WTC11 (cell line): ENCODE measurements at regions not wholly inside any gene's neighbourhood (a gene's known extent, or its start where the extent isn't known, plus 50 kb on each side); places are given as distances from the start of the nearest gene placed in this dataset.

Experiments used
- ATAC-seq: fragments of 200-7000 bp; cut with Tn5 transposase; 2 replicates; pipeline ENCODE4 v1.10.0; 2021; ENCODE audit warnings: mild to moderate bottlenecking, moderate library complexity
- CTCF ChIA-PET: fragments of 300-600 bp; sonication (Branson Sonifier 250); formaldehyde crosslinking; loops from one replicate; lab custom pipeline; 2021; ENCODE audit warnings: antibody characterized with exemption; lab: Charles Lee
- POLR2A ChIA-PET: fragments of 350-600 bp; sonication (Branson Sonifier 250); formaldehyde crosslinking; loops from one replicate; lab custom pipeline; 2021; ENCODE audit warnings: antibody characterized with exemption; lab: Charles Lee
- DNase-seq: peaks from one replicate; pipeline ENCODE4 v3.0.0; 2021; ENCODE audit warnings: low spot score
- H3K27ac Mint-ChIP-seq: 2 replicates; pipeline ENCODE4 v1.8.0; 2021; ENCODE audit warnings: mixed read lengths
- H3K27me3 Mint-ChIP-seq: 2 replicates; pipeline ENCODE4 v1.8.0; 2021; ENCODE audit warnings: low read depth, mild to moderate bottlenecking, moderate library complexity, mixed read lengths
- H3K36me3 Mint-ChIP-seq: 2 replicates; pipeline ENCODE4 v1.8.0; 2021; ENCODE audit warnings: mixed read lengths
- H3K4me1 Mint-ChIP-seq: 2 replicates; pipeline ENCODE4 v1.8.0; 2022; ENCODE audit warnings: mixed read lengths
- H3K4me3 Mint-ChIP-seq: 2 replicates; pipeline ENCODE4 v1.8.0; 2021; ENCODE audit warnings: mild to moderate bottlenecking, moderate library complexity, mixed read lengths
- H3K9me3 Mint-ChIP-seq: 2 replicates; pipeline ENCODE4 v1.8.0; 2021; ENCODE audit warnings: mixed read lengths
- CREM ChIP-seq: sonication (generic); formaldehyde crosslinking; IDR thresholded peaks from 2 replicates; pipeline ENCODE4 v1.8.1; 2022; ENCODE audit warnings: mild to moderate bottlenecking, missing genetic modification reagents, moderate library complexity
- GABPB1 ChIP-seq: sonication (generic); formaldehyde crosslinking; IDR thresholded peaks from 2 replicates; pipeline ENCODE4 v1.8.1; 2023; ENCODE audit warnings: mild to moderate bottlenecking, missing genetic modification reagents
- JAZF1 ChIP-seq: fragments of 250-450 bp; sonication (Bioruptor Pico); IDR thresholded peaks from 2 replicates; pipeline ENCODE4 v1.9.0; 2021; ENCODE audit warnings: moderate library complexity, mild to moderate bottlenecking, inconsistent platforms
- NR1H2 ChIP-seq: sonication (generic); formaldehyde crosslinking; IDR thresholded peaks from 2 replicates; pipeline ENCODE4 v1.9.0; 2021; ENCODE audit warnings: mild to moderate bottlenecking, moderate library complexity, missing genetic modification reagents
- PRRX2 ChIP-seq: fragments of 250-450 bp; sonication (Bioruptor Pico); IDR thresholded peaks from 2 replicates; pipeline ENCODE4 v1.8.0; 2021; ENCODE audit warnings: mild to moderate bottlenecking
- RELA ChIP-seq: sonication (generic); formaldehyde crosslinking; IDR thresholded peaks from 2 replicates; pipeline ENCODE4 v1.8.1; 2022; ENCODE audit warnings: missing genetic modification reagents, mild to moderate bottlenecking, borderline replicate concordance
- RORB ChIP-seq: fragments of 250-450 bp; sonication (Bioruptor Pico); IDR thresholded peaks from 2 replicates; pipeline ENCODE4 v1.9.0; 2021; ENCODE audit warnings: mild to moderate bottlenecking
- SMAD3 ChIP-seq: sonication (generic); formaldehyde crosslinking; IDR thresholded peaks from 2 replicates; pipeline ENCODE4 v1.8.0; 2022; ENCODE audit warnings: missing genetic modification reagents, mild to moderate bottlenecking, borderline replicate concordance
- SOX15 ChIP-seq: fragments of 250-450 bp; sonication (Bioruptor Pico); IDR thresholded peaks from 2 replicates; pipeline ENCODE4 v1.9.0; 2021; ENCODE audit warnings: mild to moderate bottlenecking
- TEAD1 ChIP-seq: sonication (generic); formaldehyde crosslinking; IDR thresholded peaks from 2 replicates; pipeline ENCODE4 v1.8.0; 2022; ENCODE audit warnings: mild to moderate bottlenecking, missing genetic modification reagents
- TP53 ChIP-seq: sonication (generic); formaldehyde crosslinking; IDR thresholded peaks from 2 replicates; pipeline ENCODE4 v1.8.1; 2023; ENCODE audit warnings: mild to moderate bottlenecking, missing genetic modification reagents
- ZNF138 ChIP-seq: sonication (generic); formaldehyde crosslinking; conservative IDR thresholded peaks from 2 replicates; pipeline ENCODE4 v1.8.1; 2022; ENCODE audit warnings: mild to moderate bottlenecking, moderate library complexity, missing genetic modification reagents
- ZNF232 ChIP-seq: sonication (generic); formaldehyde crosslinking; IDR thresholded peaks from 2 replicates; pipeline ENCODE4 v1.8.0; 2022; ENCODE audit warnings: mild to moderate bottlenecking, missing genetic modification reagents
- ZNF396 ChIP-seq: fragments of 250-450 bp; sonication (Bioruptor Pico); IDR thresholded peaks from 2 replicates; pipeline ENCODE4 v1.8.0; 2021; ENCODE audit warnings: mild to moderate bottlenecking, moderate library complexity, borderline replicate concordance
- TF ChIP-seq, protein P1 (sequence below): sonication (generic); formaldehyde crosslinking; IDR thresholded peaks from 2 replicates; pipeline ENCODE4 v1.8.1; 2022; ENCODE audit warnings: low read depth, missing genetic modification reagents, borderline replicate concordance
- TF ChIP-seq, protein P2 (sequence below): sonication (generic); formaldehyde crosslinking; IDR thresholded peaks from 2 replicates; pipeline ENCODE4 v1.8.0; 2023; ENCODE audit warnings: mild to moderate bottlenecking, missing genetic modification reagents
- TF ChIP-seq, protein P3 (sequence below): sonication (generic); formaldehyde crosslinking; IDR thresholded peaks from 2 replicates; pipeline ENCODE4 v1.8.1; 2022; ENCODE audit warnings: mild to moderate bottlenecking, missing genetic modification reagents, moderate library complexity, borderline replicate concordance
- TF ChIP-seq, protein P4 (sequence below): fragments of 250-450 bp; sonication (Bioruptor Pico); IDR thresholded peaks from 2 replicates; pipeline ENCODE4 v1.8.0; 2021; ENCODE audit warnings: mild to moderate bottlenecking
- TF ChIP-seq, protein P5 (sequence below): sonication (generic); formaldehyde crosslinking; IDR thresholded peaks from 2 replicates; pipeline ENCODE4 v1.8.0; 2022; ENCODE audit warnings: mild to moderate bottlenecking, missing genetic modification reagents
- TF ChIP-seq, protein P6 (sequence below): sonication (generic); formaldehyde crosslinking; IDR thresholded peaks from 2 replicates; pipeline ENCODE4 v1.8.1; 2022; ENCODE audit warnings: low read depth, mild to moderate bottlenecking, moderate library complexity, missing genetic modification reagents, borderline replicate concordance
- TF ChIP-seq, protein P7 (sequence below): sonication (generic); formaldehyde crosslinking; IDR thresholded peaks from 2 replicates; pipeline ENCODE4 v1.8.1; 2023; ENCODE audit warnings: mild to moderate bottlenecking, missing genetic modification reagents, moderate library complexity

DNA sequence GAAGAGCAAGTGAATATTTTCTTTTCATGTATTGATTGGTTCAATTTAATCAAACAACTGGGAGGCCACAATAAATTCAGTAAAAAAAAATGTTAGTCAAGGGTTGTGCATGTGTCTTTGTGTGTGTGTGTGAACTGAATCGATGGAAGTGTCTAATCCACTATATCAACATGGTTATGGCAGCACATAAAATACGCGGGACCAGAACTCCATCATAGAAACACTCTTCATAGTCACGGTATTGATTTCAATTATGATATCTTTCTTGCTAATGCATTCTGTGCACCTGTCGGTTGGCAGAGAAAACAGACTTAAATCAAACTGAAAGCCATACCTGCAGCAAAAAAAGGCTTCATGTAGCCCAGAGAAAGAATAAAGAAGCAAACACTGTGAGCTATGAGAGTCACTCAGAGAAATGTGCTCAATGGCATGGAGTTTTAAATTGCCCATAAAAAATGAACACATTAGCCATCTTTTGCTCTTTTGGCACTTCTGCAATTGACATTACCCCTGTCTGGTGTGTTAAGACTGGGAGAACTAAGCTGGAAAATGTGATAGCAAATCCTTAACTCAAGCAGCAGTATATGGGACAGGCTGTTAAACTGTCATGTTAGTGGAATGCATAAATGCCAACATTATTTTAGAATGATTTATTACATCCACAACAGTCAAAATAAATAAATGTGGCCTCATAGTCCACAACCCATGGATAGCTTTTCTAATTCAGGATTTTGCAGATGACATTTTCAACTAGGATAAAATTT, 642.4 kb upstream of the C9orf72 start:
- ATAC-seq (no peak), DNase-seq (no peak)
- POLR2A ChIA-PET: no interaction called here
- CTCF ChIA-PET: no interaction called here
- no peaks in the 10 kb centered on the region for H3K27me3 Mint-ChIP-seq
- peaks cover 9% of the 10 kb centered on the region for H3K4me1 Mint-ChIP-seq
- no peak overlapping the region for H3K27ac Mint-ChIP-seq
- no peak overlapping the region for H3K4me3 Mint-ChIP-seq
- H3K9me3 Mint-ChIP-seq: no peaks in the 10 kb centered on the region
- TF ChIP-seq PRRX2: no peak
- TF ChIP-seq, protein P1, sequence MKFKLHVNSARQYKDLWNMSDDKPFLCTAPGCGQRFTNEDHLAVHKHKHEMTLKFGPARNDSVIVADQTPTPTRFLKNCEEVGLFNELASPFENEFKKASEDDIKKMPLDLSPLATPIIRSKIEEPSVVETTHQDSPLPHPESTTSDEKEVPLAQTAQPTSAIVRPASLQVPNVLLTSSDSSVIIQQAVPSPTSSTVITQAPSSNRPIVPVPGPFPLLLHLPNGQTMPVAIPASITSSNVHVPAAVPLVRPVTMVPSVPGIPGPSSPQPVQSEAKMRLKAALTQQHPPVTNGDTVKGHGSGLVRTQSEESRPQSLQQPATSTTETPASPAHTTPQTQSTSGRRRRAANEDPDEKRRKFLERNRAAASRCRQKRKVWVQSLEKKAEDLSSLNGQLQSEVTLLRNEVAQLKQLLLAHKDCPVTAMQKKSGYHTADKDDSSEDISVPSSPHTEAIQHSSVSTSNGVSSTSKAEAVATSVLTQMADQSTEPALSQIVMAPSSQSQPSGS (CRISPR knock-in tag): no peak
- TF ChIP-seq, protein P2, sequence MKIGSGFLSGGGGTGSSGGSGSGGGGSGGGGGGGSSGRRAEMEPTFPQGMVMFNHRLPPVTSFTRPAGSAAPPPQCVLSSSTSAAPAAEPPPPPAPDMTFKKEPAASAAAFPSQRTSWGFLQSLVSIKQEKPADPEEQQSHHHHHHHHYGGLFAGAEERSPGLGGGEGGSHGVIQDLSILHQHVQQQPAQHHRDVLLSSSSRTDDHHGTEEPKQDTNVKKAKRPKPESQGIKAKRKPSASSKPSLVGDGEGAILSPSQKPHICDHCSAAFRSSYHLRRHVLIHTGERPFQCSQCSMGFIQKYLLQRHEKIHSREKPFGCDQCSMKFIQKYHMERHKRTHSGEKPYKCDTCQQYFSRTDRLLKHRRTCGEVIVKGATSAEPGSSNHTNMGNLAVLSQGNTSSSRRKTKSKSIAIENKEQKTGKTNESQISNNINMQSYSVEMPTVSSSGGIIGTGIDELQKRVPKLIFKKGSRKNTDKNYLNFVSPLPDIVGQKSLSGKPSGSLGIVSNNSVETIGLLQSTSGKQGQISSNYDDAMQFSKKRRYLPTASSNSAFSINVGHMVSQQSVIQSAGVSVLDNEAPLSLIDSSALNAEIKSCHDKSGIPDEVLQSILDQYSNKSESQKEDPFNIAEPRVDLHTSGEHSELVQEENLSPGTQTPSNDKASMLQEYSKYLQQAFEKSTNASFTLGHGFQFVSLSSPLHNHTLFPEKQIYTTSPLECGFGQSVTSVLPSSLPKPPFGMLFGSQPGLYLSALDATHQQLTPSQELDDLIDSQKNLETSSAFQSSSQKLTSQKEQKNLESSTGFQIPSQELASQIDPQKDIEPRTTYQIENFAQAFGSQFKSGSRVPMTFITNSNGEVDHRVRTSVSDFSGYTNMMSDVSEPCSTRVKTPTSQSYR (CRISPR knock-in tag): no peak
- no peak for TF ChIP-seq SOX15 (CRISPR knock-in tag)
- TF ChIP-seq, protein P3, sequence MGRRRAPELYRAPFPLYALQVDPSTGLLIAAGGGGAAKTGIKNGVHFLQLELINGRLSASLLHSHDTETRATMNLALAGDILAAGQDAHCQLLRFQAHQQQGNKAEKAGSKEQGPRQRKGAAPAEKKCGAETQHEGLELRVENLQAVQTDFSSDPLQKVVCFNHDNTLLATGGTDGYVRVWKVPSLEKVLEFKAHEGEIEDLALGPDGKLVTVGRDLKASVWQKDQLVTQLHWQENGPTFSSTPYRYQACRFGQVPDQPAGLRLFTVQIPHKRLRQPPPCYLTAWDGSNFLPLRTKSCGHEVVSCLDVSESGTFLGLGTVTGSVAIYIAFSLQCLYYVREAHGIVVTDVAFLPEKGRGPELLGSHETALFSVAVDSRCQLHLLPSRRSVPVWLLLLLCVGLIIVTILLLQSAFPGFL (CRISPR knock-in tag): no peak
- no peak for TF ChIP-seq RELA (CRISPR knock-in tag)
- TF ChIP-seq TP53: no peak
- no peaks in the 10 kb centered on the region for H3K36me3 Mint-ChIP-seq

DNA sequence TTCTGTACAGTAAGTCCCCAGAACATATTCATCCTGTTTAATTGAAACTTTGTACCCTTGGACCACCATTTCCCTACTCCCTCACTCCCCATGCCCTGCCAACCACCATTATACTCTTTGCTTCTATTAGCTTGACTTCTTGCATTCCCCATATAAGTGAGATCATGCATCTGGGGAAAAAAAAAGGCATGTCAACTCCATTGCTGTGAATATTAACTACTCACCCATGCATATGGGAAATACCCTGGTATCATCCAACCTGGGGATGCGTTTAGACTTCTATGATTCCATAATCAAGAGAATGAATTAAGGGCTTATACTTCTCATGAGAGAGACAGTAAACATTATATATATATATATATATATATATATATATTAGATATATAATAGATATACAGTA, 659.4 kb upstream of the C9orf72 start:
- H3K9me3 Mint-ChIP-seq: no peaks in the 10 kb centered on the region
- H3K4me3 Mint-ChIP-seq: no peak overlapping the region
- H3K27ac Mint-ChIP-seq: no peak overlapping the region
- DNase-seq (no peak), ATAC-seq (no peak)
- peaks cover 4% of the 10 kb centered on the region; the same call in 1 of the 2 replicates for H3K4me1 Mint-ChIP-seq
- no peaks in the 10 kb centered on the region for H3K27me3 Mint-ChIP-seq
- H3K36me3 Mint-ChIP-seq: no peaks in the 10 kb centered on the region
- ChIA-PET CTCF (interaction anchor here (0.7 kb wide), 1 partner anchor 77 kb away, joined by 4 read pairs; no protein-coding TSS in a partner anchor), POLR2A (interaction anchor here (0.6 kb wide), 1 partner anchor 194 kb away, joined by 5 read pairs; no protein-coding TSS in a partner anchor)
- TF ChIP-seq, protein P4, sequence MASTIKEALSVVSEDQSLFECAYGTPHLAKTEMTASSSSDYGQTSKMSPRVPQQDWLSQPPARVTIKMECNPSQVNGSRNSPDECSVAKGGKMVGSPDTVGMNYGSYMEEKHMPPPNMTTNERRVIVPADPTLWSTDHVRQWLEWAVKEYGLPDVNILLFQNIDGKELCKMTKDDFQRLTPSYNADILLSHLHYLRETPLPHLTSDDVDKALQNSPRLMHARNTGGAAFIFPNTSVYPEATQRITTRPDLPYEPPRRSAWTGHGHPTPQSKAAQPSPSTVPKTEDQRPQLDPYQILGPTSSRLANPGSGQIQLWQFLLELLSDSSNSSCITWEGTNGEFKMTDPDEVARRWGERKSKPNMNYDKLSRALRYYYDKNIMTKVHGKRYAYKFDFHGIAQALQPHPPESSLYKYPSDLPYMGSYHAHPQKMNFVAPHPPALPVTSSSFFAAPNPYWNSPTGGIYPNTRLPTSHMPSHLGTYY (CRISPR knock-in tag): no peak
- TF ChIP-seq ZNF396 (CRISPR knock-in tag): no peak
- no peak for TF ChIP-seq NR1H2 (CRISPR knock-in tag)

DNA sequence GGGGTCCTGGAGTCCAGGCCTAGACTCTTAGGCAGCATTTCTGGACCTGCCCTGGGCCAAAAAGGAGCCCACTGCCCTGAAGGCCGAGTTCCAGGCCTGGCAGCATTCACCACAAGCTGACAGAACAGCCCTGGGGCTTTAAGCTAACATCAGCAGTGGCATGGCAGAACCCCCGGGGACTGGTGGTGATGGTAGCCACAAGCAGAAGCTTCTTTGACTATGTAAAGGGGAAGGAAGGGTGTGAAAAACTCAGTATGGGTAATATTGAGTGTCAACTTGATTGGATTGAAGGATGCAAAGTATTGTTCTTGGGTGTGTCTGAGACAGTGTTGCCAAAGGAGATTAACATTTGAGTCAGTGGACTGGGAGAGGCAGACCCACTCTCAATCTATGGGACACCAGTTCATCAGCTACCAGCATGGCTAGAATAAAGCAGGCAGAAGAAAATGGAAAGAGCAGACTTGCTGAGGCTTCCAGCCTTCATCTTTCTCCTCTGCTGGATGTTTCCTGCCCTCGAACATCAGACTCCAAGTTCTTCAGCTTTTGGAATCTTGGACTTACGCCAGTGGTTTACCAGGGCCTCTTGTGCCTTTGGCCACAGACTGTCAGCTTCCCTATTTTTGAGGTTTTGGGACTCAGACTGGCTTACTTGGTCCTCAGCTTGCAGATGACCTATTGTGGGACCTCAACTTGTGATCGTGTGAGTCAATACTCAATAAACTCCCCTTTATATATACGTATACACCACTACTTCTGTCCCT, 661.0 kb upstream of the C9orf72 start:
- ChIA-PET POLR2A (no interaction called here), CTCF (no interaction called here)
- ATAC-seq (no peak), DNase-seq (no peak)
- Mint-ChIP-seq H3K36me3 (no peaks in the 10 kb centered on the region), H3K4me1 (peaks cover 4% of the 10 kb centered on the region; the same call in 1 of the 2 replicates), H3K4me3 (no peak overlapping the region), H3K27me3 (no peaks in the 10 kb centered on the region), H3K9me3 (peaks cover 4% of the 10 kb centered on the region; the same call in 1 of the 2 replicates), H3K27ac (no peak overlapping the region)
- TF ChIP-seq ZNF138 (CRISPR knock-in tag) (no peak), ZNF232 (no peak), JAZF1 (no peak), RORB (CRISPR knock-in tag) (no peak), TEAD1 (CRISPR knock-in tag) (no peak), SMAD3 (CRISPR knock-in tag) (no peak), GABPB1 (no peak), CREM (CRISPR knock-in tag) (no peak)
- TF ChIP-seq, protein P5, sequence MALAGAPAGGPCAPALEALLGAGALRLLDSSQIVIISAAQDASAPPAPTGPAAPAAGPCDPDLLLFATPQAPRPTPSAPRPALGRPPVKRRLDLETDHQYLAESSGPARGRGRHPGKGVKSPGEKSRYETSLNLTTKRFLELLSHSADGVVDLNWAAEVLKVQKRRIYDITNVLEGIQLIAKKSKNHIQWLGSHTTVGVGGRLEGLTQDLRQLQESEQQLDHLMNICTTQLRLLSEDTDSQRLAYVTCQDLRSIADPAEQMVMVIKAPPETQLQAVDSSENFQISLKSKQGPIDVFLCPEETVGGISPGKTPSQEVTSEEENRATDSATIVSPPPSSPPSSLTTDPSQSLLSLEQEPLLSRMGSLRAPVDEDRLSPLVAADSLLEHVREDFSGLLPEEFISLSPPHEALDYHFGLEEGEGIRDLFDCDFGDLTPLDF (CRISPR knock-in tag): no peak
- TF ChIP-seq, protein P6, sequence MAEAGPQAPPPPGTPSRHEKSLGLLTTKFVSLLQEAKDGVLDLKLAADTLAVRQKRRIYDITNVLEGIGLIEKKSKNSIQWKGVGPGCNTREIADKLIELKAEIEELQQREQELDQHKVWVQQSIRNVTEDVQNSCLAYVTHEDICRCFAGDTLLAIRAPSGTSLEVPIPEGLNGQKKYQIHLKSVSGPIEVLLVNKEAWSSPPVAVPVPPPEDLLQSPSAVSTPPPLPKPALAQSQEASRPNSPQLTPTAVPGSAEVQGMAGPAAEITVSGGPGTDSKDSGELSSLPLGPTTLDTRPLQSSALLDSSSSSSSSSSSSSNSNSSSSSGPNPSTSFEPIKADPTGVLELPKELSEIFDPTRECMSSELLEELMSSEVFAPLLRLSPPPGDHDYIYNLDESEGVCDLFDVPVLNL (CRISPR knock-in tag): no peak
- TF ChIP-seq, protein P7, sequence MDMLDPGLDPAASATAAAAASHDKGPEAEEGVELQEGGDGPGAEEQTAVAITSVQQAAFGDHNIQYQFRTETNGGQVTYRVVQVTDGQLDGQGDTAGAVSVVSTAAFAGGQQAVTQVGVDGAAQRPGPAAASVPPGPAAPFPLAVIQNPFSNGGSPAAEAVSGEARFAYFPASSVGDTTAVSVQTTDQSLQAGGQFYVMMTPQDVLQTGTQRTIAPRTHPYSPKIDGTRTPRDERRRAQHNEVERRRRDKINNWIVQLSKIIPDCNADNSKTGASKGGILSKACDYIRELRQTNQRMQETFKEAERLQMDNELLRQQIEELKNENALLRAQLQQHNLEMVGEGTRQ: no peak
